HFFc6 (cell line): ENCODE measurements at regions not wholly inside any gene's neighbourhood (a gene's known extent, or its start where the extent isn't known, plus 50 kb on each side); places are given as distances from the start of the nearest gene placed in this dataset.
A peak's percentile ranks its signal among the peaks of the same experiment; 100 is the strongest.

Experiments used
- DNase-seq: peaks from one replicate; pipeline ENCODE4 v3.0.0-alpha.2; 2018
- H3K27ac Mint-ChIP-seq: 2 replicates; pipeline ENCODE4 v1.8.0; 2020; ENCODE audit warnings: mild to moderate bottlenecking, mixed read lengths
- H3K27me3 Mint-ChIP-seq: 2 replicates; pipeline ENCODE4 v1.8.0; 2021; ENCODE audit warnings: mild to moderate bottlenecking, moderate library complexity, mixed read lengths; ENCODE audit not compliant: insufficient read depth
- H3K36me3 Mint-ChIP-seq: 2 replicates; pipeline ENCODE4 v1.8.0; 2021; ENCODE audit warnings: low read depth, mixed read lengths
- H3K4me1 Mint-ChIP-seq: 2 replicates; pipeline ENCODE4 v1.8.0; 2020; ENCODE audit warnings: low read depth, mixed read lengths
- H3K4me3 Mint-ChIP-seq: 2 replicates; pipeline ENCODE4 v1.8.0; 2020; ENCODE audit warnings: mild to moderate bottlenecking, moderate library complexity, mixed read lengths
- H3K9me3 Mint-ChIP-seq: 2 replicates; pipeline ENCODE4 v1.8.0; 2020; ENCODE audit warnings: mild to moderate bottlenecking, mixed read lengths
- TF ChIP-seq, protein P1 (sequence below): fragments of 200-600 bp; sonication (generic); IDR thresholded peaks from 2 replicates; pipeline ENCODE4 v1.5.0; 2021; ENCODE audit warnings: antibody characterized with exemption, mild to moderate bottlenecking

DNA sequence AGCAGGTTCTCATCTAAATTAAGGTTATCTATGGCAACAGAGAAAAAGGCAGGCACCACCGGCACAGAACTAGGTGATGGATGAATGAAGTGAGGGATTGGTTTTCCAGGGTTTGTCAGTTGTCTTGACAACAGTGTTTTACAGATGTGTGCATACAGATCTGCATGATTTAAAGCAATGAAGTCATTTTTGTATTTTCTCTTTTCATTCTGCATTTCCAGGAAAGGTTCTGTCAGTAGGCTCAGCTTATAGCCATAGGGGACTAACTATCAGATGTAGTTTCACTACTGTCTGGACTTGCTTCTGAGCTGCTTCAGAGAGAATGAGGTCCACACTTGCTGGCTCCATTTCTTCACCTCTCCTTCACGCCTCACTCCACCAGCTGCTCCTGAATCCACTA lies 98.2 kb upstream of the LMO4 start:
- peaks cover 19% of the 10 kb centered on the region for H3K4me1 Mint-ChIP-seq
- DNase-seq: no peak
- no peak overlapping the region for H3K4me3 Mint-ChIP-seq
- no peak overlapping the region for H3K27ac Mint-ChIP-seq
- 0 out of 2 replicates have a peak, but pooled peaks cover 2% of the 10 kb centered on the region for H3K27me3 Mint-ChIP-seq
- no peaks in the 10 kb centered on the region for H3K36me3 Mint-ChIP-seq
- TF ChIP-seq, protein P1, sequence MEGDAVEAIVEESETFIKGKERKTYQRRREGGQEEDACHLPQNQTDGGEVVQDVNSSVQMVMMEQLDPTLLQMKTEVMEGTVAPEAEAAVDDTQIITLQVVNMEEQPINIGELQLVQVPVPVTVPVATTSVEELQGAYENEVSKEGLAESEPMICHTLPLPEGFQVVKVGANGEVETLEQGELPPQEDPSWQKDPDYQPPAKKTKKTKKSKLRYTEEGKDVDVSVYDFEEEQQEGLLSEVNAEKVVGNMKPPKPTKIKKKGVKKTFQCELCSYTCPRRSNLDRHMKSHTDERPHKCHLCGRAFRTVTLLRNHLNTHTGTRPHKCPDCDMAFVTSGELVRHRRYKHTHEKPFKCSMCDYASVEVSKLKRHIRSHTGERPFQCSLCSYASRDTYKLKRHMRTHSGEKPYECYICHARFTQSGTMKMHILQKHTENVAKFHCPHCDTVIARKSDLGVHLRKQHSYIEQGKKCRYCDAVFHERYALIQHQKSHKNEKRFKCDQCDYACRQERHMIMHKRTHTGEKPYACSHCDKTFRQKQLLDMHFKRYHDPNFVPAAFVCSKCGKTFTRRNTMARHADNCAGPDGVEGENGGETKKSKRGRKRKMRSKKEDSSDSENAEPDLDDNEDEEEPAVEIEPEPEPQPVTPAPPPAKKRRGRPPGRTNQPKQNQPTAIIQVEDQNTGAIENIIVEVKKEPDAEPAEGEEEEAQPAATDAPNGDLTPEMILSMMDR: no peak
- no peaks in the 10 kb centered on the region for H3K9me3 Mint-ChIP-seq

DNA sequence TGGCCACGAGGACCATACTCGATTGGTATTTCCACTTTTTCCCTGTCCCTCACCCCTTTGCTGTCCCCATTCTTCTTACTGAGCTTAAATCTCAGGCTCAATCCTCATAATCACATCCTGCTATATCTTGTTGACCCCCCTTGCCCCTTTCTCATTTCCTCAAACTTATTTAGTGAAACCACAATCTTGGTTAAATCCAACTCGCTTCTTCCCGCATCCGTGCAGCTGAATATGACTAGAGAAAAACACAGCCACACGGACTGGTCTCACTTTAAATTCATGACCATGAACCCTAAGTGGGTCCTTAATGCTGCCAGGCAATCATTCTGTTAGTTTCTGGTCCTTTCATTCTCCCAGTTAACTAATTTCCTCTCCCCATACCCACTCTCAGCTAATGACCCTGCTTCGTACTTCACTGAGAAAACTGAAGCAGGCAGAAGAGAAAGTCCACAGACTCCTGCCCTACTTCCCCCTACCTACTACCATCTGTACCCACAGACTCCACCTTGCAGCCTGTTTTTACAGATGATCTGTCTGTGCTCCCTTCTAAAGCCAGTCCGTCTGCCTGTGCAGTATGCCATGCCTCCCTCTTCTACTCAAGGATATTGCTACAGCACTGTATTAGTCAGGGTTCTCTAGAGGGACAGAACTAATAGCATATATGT lies 96.8 kb upstream of the LMO4 start:
- Mint-ChIP-seq H3K9me3 (no peaks in the 10 kb centered on the region), H3K36me3 (no peaks in the 10 kb centered on the region), H3K27me3 (peaks cover 2% of the 10 kb centered on the region; the same call in 1 of the 2 replicates), H3K4me1 (peaks cover 12% of the 10 kb centered on the region), H3K27ac (no peak overlapping the region), H3K4me3 (no peak overlapping the region)
- DNase-seq: no peak
- TF ChIP-seq, protein P1: no peak

DNA sequence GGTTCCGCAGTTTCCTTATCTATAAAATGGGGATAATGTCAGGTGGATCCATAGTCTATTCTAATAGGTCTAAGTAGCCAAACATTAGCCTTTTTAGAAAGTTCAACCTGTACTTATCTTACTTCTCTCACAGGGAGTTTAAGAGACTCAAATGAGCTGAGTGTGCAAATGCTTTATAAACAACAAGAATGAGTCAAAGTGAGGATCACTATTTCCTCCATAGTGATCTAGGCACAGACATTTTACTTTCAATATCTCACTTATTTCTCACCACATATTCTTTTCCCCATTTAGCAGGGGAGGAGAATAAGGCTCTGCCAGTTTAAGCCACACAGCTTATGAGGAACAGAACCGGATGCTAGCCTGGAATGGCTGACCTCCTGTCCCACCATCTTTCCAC lies 92.1 kb upstream of the LMO4 start:
- no peak for DNase-seq
- TF ChIP-seq, protein P1: no peak
- H3K4me3 Mint-ChIP-seq: peak overlapping the region; percentile 48; the same call in 1 of the 2 replicates
- peaks cover 19% of the 10 kb centered on the region for H3K4me1 Mint-ChIP-seq
- no peaks in the 10 kb centered on the region for H3K36me3 Mint-ChIP-seq
- H3K27ac Mint-ChIP-seq: no peak overlapping the region
- H3K9me3 Mint-ChIP-seq: no peaks in the 10 kb centered on the region
- H3K27me3 Mint-ChIP-seq: peaks cover 4% of the 10 kb centered on the region; the same call in 1 of the 2 replicates

DNA sequence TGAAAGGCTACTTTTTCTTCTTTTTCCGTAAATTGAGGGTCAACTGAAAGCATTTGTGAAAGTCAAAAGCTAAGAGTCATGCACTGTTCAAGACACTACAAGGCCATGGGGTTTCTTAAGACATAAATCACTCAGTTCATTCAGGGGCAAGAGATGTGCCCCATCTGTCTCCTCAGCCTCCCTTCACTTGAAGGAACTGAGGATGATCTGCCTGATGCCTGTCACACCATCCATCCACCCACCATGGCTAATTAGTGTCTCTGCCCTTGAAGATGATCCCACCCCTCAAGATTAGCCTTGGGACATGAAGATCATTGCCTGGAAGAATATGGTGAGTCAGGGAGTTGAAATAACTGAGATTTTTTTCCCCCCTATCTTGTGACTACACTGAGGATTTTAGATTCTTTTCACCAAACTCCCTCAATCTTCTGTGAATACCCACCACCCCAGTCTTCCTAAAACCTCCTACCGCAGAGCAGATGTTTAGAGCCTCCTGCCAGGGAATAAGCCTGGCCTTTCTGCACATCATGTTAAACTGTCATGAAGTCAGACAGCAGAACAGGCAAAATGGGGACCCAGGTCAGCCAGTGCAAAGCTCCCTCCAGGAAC lies 88.6 kb upstream of the LMO4 start:
- DNase-seq: no peak
- Mint-ChIP-seq H3K27me3 (peaks cover 2% of the 10 kb centered on the region; the same call in 1 of the 2 replicates), H3K9me3 (no peaks in the 10 kb centered on the region), H3K4me3 (no peak overlapping the region), H3K4me1 (peaks cover 37% of the 10 kb centered on the region), H3K27ac (no peak overlapping the region), H3K36me3 (no peaks in the 10 kb centered on the region)
- TF ChIP-seq, protein P1: no peak

DNA sequence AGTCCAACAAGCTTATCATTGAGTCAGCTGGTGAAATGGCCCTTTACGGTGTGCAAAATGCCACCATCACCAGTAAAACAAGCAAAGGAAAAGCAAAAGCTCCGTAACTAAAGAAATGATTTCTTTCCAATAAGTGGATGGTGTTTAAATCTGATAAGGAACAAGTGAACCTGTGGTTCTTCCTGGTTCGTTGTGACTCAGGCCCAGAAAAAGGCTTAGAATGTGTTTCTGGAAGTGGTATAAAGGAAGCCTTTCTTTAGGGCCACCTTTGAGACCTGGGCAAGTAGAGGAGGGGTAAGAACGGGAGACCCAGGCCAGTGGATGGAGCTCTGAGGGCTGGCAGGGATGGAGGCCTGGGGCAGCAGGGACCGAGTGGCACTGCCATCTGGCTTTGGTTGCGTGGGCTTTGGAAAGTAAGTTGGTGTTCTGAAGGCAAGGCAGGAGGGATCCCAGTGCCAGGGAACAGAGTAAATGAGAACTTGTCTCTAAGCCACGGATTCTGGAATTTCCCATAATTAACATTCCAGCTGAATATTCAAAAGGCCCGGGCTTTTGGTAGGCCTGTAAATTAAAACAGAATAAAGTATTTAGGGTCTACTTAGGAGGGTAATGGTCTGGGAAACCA lies 87.9 kb upstream of the LMO4 start:
- TF ChIP-seq, protein P1: no peak
- H3K27ac Mint-ChIP-seq: no peak overlapping the region
- H3K4me1 Mint-ChIP-seq: peaks cover 37% of the 10 kb centered on the region
- H3K36me3 Mint-ChIP-seq: no peaks in the 10 kb centered on the region
- H3K27me3 Mint-ChIP-seq: peaks cover 2% of the 10 kb centered on the region; the same call in 1 of the 2 replicates
- no peak for DNase-seq
- H3K9me3 Mint-ChIP-seq: no peaks in the 10 kb centered on the region
- H3K4me3 Mint-ChIP-seq: no peak overlapping the region
